IMR-90 (cell line): ENCODE measurements at regions not wholly inside any gene's neighbourhood (a gene's known extent, or its start where the extent isn't known, plus 50 kb on each side); places are given as distances from the start of the nearest gene placed in this dataset.
"Not testable (repeated sequence)": the region's sequence is repeated elsewhere in the genome, so short reads cannot be mapped to it uniquely, and the experiment has no call there.

Source experiments
- ATAC-seq: fragments of 200-7000 bp; cut with Tn5 transposase; 2 replicates; pipeline ENCODE4 v1.9.1; 2020; ENCODE audit warnings: low read depth, mild to moderate bottlenecking, moderate library complexity
- BruUV-seq: library from RNA; stranded (reverse); fragments of 400-500 nt; replicated peaks from 2 replicates; lab custom pipeline; 2021; lab: Mats Ljungman, UMichigan
- CTCF ChIA-PET: fragments of 300-600 bp; formaldehyde crosslinking; extraction: SDS; loops from one replicate; lab custom pipeline; 2021; ENCODE audit warnings: antibody characterized with exemption; lab: Yijun Ruan, JAX
- POLR2A ChIA-PET: fragments of 300-600 bp; sonication (Branson Sonifier 250); formaldehyde crosslinking; loops from one replicate; lab custom pipeline; 2022; ENCODE audit warnings: antibody characterized with exemption; ENCODE audit not compliant: unreplicated experiment; lab: Charles Lee
- DNase-seq: peaks from one replicate; pipeline ENCODE4 v3.0.0; 2013
- H2AFZ ChIP-seq: replicated peaks from 2 replicates; pipeline ENCODE3; 2013; ENCODE audit warnings: low read length, mild to moderate bottlenecking; ENCODE audit not compliant: poor library complexity
- H2AK5ac ChIP-seq: 2 replicates; pipeline ENCODE4 v1.6.1; 2013; ENCODE audit warnings: low read depth, low read length, inconsistent platforms
- H2AK9ac ChIP-seq: replicated peaks from 2 replicates; pipeline ENCODE3; 2013; ENCODE audit warnings: mild to moderate bottlenecking, low read depth, low read length, moderate library complexity; ENCODE audit not compliant: poor library complexity
- H2BK120ac ChIP-seq: 2 replicates; pipeline ENCODE4 v1.6.1; 2013; ENCODE audit warnings: low read depth, low read length, inconsistent platforms
- H2BK15ac ChIP-seq: 3 replicates; pipeline ENCODE4 v1.6.1; 2013; ENCODE audit warnings: low read depth, low read length, inconsistent platforms
- H2BK20ac ChIP-seq: 2 replicates; pipeline ENCODE4 v1.6.1; 2013; ENCODE audit warnings: low read depth, mild to moderate bottlenecking, inconsistent platforms, low read length, moderate library complexity
- H2BK5ac ChIP-seq: 2 replicates; pipeline ENCODE4 v1.6.1; 2013; ENCODE audit warnings: mild to moderate bottlenecking, low read depth, low read length, inconsistent platforms; ENCODE audit not compliant: poor library complexity, severe bottlenecking
- H3K14ac ChIP-seq: replicated peaks from 2 replicates; pipeline ENCODE4 v1.6.1; 2013; ENCODE audit warnings: low read depth, low read length, inconsistent platforms
- H3K18ac ChIP-seq: 2 replicates; pipeline ENCODE4 v1.6.1; 2013; ENCODE audit warnings: low read depth, low read length, control low read depth
- H3K23ac ChIP-seq: 2 replicates; pipeline ENCODE4 v1.6.1; 2013; ENCODE audit warnings: low read depth, low read length, inconsistent platforms
- H3K27ac ChIP-seq: 2 replicates; pipeline ENCODE4 v1.5.1; 2013; ENCODE audit warnings: mild to moderate bottlenecking, control low read depth, low read length; ENCODE audit not compliant: insufficient read depth
- H3K27me3 ChIP-seq: 2 replicates; pipeline ENCODE4 v1.6.1; 2013; ENCODE audit warnings: low read length; ENCODE audit not compliant: control insufficient read depth, insufficient read depth
- H3K36me3 ChIP-seq: 2 replicates; pipeline ENCODE4 v1.6.1; 2013; ENCODE audit warnings: low read length, mixed read lengths; ENCODE audit not compliant: control insufficient read depth, insufficient read depth
- H3K4ac ChIP-seq: 2 replicates; pipeline ENCODE4 v1.6.1; 2013; ENCODE audit warnings: low read depth, low read length, inconsistent platforms
- H3K4me1 ChIP-seq: 2 replicates; pipeline ENCODE4 v1.6.1; 2013; ENCODE audit warnings: low read length, mixed read lengths; ENCODE audit not compliant: control insufficient read depth, insufficient read depth
- H3K4me2 ChIP-seq: 2 replicates; pipeline ENCODE4 v1.6.1; 2013; ENCODE audit warnings: low read depth, mild to moderate bottlenecking, control low read depth, low read length, moderate library complexity
- H3K4me3 ChIP-seq: 2 replicates; pipeline ENCODE4 v1.5.1; 2013; ENCODE audit warnings: low read depth, mild to moderate bottlenecking, control low read depth, low read length, moderate library complexity; ENCODE audit not compliant: insufficient read depth
- H3K56ac ChIP-seq: 2 replicates; pipeline ENCODE4 v1.6.1; 2013; ENCODE audit warnings: low read length, inconsistent platforms; ENCODE audit not compliant: insufficient read depth; ENCODE audit errors: extremely low read depth
- H3K79me1 ChIP-seq, 2 experiments: 2 replicates each; pipeline ENCODE4 v1.6.1; 2013; ENCODE audit warnings: low read length in 2 of 2, inconsistent platforms in 1 of 2, low read depth in 1 of 2
- H3K9ac ChIP-seq: 2 replicates; pipeline ENCODE4 v1.6.1; 2013; ENCODE audit warnings: low read depth, low read length, control low read depth
- H3K9me1 ChIP-seq: 2 replicates; pipeline ENCODE4 v1.6.1; 2013; ENCODE audit warnings: low read length, inconsistent platforms; ENCODE audit not compliant: insufficient read depth
- H3K9me3 ChIP-seq: 2 replicates; pipeline ENCODE4 v1.6.1; 2013; ENCODE audit warnings: low read length; ENCODE audit not compliant: control insufficient read depth, insufficient read depth
- H4K20me1 ChIP-seq: 2 replicates; pipeline ENCODE4 v1.6.1; 2013; ENCODE audit warnings: low read length, inconsistent platforms; ENCODE audit not compliant: insufficient read depth
- H4K5ac ChIP-seq: 2 replicates; pipeline ENCODE4 v1.6.1; 2013; ENCODE audit warnings: mild to moderate bottlenecking, low read depth, low read length, control low read depth
- H4K8ac ChIP-seq, 2 experiments: 2 replicates each; pipeline ENCODE4 v1.6.1; 2013; ENCODE audit warnings: low read depth in 2 of 2, low read length in 2 of 2, control low read depth in 1 of 2, inconsistent platforms in 1 of 2
- H4K91ac ChIP-seq: 2 replicates; pipeline ENCODE4 v1.6.1; 2013; ENCODE audit warnings: low read depth, low read length, inconsistent platforms; ENCODE audit not compliant: insufficient read depth
- MAZ ChIP-seq: IDR thresholded peaks from 2 replicates; pipeline ENCODE4 v1.6.1; 2012; ENCODE audit warnings: low read depth, mild to moderate bottlenecking, low read length, improper control_type of control experiment, moderate library complexity, borderline replicate concordance
- NFE2L2 ChIP-seq: fragments of 150-350 bp; IDR thresholded peaks from 2 replicates; pipeline ENCODE4 v1.6.1; 2016; ENCODE audit warnings: low read depth, mild to moderate bottlenecking, low read length
- RAD21 ChIP-seq: IDR thresholded peaks from 2 replicates; pipeline ENCODE4 v1.6.1; 2012; ENCODE audit warnings: low read length, improper control_type of control experiment
- SMC3 ChIP-seq: fragments of 150-350 bp; IDR thresholded peaks from 2 replicates; pipeline ENCODE4 v1.6.1; 2016; ENCODE audit warnings: low read depth, mild to moderate bottlenecking, antibody characterized with exemption, low read length, moderate library complexity
- WGBS, 2 experiments: methylation state at CpG; one replicate each; pipeline versions ENCODE4 v1.1.5 to v1.1.7; 2013; ENCODE audit warnings: missing lambda C conversion rate in 2 of 2; ENCODE audit not compliant: insufficient read length in 1 of 2; ENCODE audit errors: extremely low coverage in 2 of 2; 5-methylcytosine and 5-hydroxymethylcytosine counted together
- dilution Hi-C: fragments of 300-500 bp; cut with HindIII; formaldehyde crosslinking; loops from one replicate; pipeline ENCODE4 v1.14.3; 2018; ENCODE audit warnings: low sequenced_read_pairs; ENCODE audit not compliant: unreplicated experiment
- in situ Hi-C: fragments of 300-500 bp; cut with MboI; formaldehyde crosslinking; loops from 3 replicates; pipeline ENCODE4 v1.14.3; 2019; ENCODE audit warnings: low sequenced_read_pairs, inconsistent platforms, mixed read lengths
- intact Hi-C: fragments of 100-400 bp; cut with micrococcal nuclease; formaldehyde crosslinking; loops from 2 replicates; pipeline ENCODE4 v1.10.0; 2022

GRCh38 chr3:197404030-197404429, 105.6 kb upstream of the DLG1 start:
- Histone ChIP-seq H2BK5ac (no peak overlapping the region), H3K4ac (no peak overlapping the region), H2AFZ (no peak overlapping the region), H4K5ac (no peak overlapping the region), H4K91ac (no peak overlapping the region), H2AK5ac (no peak overlapping the region), H3K4me3 (no peak overlapping the region), H3K56ac (no peak overlapping the region), H3K27me3 (peaks cover 51% of the 10 kb centered on the region), H3K9me3 (no peaks in the 10 kb centered on the region), H3K9me1 (no peaks in the 10 kb centered on the region; the same call in 1 of the 2 replicates), H4K8ac (no peak overlapping the region), H3K23ac (no peak overlapping the region), H3K4me2 (no peak overlapping the region), H3K36me3 (no peaks in the 10 kb centered on the region), H2BK120ac (no peak overlapping the region), H3K14ac (no peak overlapping the region), H3K9ac (no peak overlapping the region), H3K18ac (no peak overlapping the region), H4K20me1 (no peaks in the 10 kb centered on the region), H2BK20ac (no peak overlapping the region), H3K27ac (no peak overlapping the region), H2AK9ac (no peak overlapping the region), H3K4me1 (no peaks in the 10 kb centered on the region), H2BK15ac (no peak overlapping the region), H3K79me1 (no peaks in the 10 kb centered on the region)
- ATAC-seq (no peak), DNase-seq (no peak)
- TF ChIP-seq NFE2L2 (no peak), RAD21 (no peak), SMC3 (no peak), MAZ (no peak)
- intact Hi-C loops (no loop called here), in situ Hi-C loops (no loop called here), dilution Hi-C loops (no loop called here)
- WGBS, 2 experiments, result 96% methylated on average over 4 of the region's 12 CpGs; no CpG with 5 or more reads in 1 of the 2 experiments
- BruUV-seq, result no TSS peak
- ChIA-PET CTCF (no interaction called here), POLR2A (no interaction called here)

GRCh38 chr3:197402401-197402800, 104.0 kb upstream of the DLG1 start:
- H4K91ac ChIP-seq, H2AK5ac ChIP-seq, H3K9me3 ChIP-seq, H4K20me1 ChIP-seq, H2BK120ac ChIP-seq, H3K79me1 ChIP-seq, DNase-seq, H2BK5ac ChIP-seq, H3K9me1 ChIP-seq, POLR2A ChIA-PET, H2BK20ac ChIP-seq, H3K4me2 ChIP-seq, H2AK9ac ChIP-seq, H3K36me3 ChIP-seq, BruUV-seq, H3K4me3 ChIP-seq, H3K56ac ChIP-seq, H3K4ac ChIP-seq, H3K9ac ChIP-seq, H3K27ac ChIP-seq, H4K5ac ChIP-seq, H3K4me1 ChIP-seq, H3K18ac ChIP-seq, in situ Hi-C loops, H4K8ac ChIP-seq, H3K14ac ChIP-seq, ATAC-seq, dilution Hi-C loops, H2AFZ ChIP-seq, H3K23ac ChIP-seq, intact Hi-C loops, H2BK15ac ChIP-seq: not testable (repeated sequence)
- peaks cover 49% of the 10 kb centered on the region for H3K27me3 ChIP-seq
- 75% methylated on average over 2 of the region's 9 CpGs; no CpG with 5 or more reads in 1 of the 2 experiments for WGBS, 2 experiments
- CTCF ChIA-PET, result interaction anchor here (0.7 kb wide), 2 partner anchors 140 to 196 kb away, joined by 4 to 8 read pairs; no protein-coding TSS in a partner anchor
